ENCODE measurements at regions not wholly inside any gene's neighbourhood (a gene's known extent, or its start where the extent isn't known, plus 50 kb on each side); places are given as distances from the start of the nearest gene placed in this dataset.

DNA sequence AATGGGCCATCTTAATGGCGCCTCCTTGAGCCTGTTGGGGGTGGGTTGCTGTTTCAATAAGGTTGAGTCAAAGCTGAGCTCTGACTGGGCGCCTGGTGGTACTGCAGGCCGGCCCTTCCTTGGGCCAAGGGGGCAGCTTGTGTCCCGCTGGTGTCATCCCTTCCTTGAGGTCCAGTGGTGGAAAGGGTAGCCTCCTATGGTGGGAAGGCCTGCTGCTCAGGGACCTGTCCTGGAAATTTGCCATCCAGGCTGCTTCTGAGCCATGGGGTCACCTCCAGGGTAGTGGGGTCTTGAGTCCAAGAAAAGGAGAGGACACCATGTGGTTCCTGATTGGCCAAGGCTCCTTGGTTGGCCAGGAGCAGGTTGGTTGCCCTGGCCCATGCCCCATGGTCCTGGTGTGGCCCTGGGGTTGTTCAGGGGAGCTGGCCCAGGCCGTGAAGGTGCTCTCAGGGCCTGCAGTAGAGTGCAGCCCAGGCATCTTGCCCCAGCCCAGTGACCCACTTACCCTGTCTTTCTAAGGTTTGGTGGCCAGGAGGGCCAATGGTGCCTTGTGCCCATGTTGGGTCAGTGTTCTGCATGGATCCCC is 188.7 kb downstream of the UBE3A start:
- TF ChIP-seq, protein P1, sequence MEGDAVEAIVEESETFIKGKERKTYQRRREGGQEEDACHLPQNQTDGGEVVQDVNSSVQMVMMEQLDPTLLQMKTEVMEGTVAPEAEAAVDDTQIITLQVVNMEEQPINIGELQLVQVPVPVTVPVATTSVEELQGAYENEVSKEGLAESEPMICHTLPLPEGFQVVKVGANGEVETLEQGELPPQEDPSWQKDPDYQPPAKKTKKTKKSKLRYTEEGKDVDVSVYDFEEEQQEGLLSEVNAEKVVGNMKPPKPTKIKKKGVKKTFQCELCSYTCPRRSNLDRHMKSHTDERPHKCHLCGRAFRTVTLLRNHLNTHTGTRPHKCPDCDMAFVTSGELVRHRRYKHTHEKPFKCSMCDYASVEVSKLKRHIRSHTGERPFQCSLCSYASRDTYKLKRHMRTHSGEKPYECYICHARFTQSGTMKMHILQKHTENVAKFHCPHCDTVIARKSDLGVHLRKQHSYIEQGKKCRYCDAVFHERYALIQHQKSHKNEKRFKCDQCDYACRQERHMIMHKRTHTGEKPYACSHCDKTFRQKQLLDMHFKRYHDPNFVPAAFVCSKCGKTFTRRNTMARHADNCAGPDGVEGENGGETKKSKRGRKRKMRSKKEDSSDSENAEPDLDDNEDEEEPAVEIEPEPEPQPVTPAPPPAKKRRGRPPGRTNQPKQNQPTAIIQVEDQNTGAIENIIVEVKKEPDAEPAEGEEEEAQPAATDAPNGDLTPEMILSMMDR (IDR thresholded peaks at IDR 0.05; ENCODE audit: low read depth, low read length): no peak
- no peak for TF ChIP-seq POLR2A (IDR thresholded peaks at IDR 0.05; ENCODE audit: extremely low read depth, insufficient read length)
- TF ChIP-seq MYC (IDR thresholded peaks at IDR 0.05; ENCODE audit: low read depth, low read length): no peak

All from NB4 (cell line).